Panc1 (cell line): ENCODE measurements at regions not wholly inside any gene's neighbourhood (a gene's known extent, or its start where the extent isn't known, plus 50 kb on each side); places are given as distances from the start of the nearest gene placed in this dataset.

Source experiments
- SIN3A ChIP-seq: IDR thresholded peaks from 2 replicates; pipeline ENCODE4 v1.6.1; 2012; ENCODE audit warnings: low read depth, mild to moderate bottlenecking, low read length, moderate library complexity, borderline replicate concordance; ENCODE audit not compliant: insufficient read depth
- TCF7L2 ChIP-seq: IDR thresholded peaks from 2 replicates; pipeline ENCODE4 v1.6.1; 2011; ENCODE audit warnings: mild to moderate bottlenecking, low read depth, low read length, inconsistent platforms
- TF ChIP-seq, protein P1 (sequence below): fragments of 450-650 bp; IDR thresholded peaks from 2 replicates; pipeline ENCODE4 v1.5.1; 2017; ENCODE audit warnings: mild to moderate bottlenecking
- TF ChIP-seq, protein P2 (sequence below), 2 experiments: IDR thresholded peaks; 2 replicates each; pipeline ENCODE4 v1.6.1; 2011 to 2012; ENCODE audit warnings: low read depth in 2 of 2, control low read depth in 1 of 2, low read length in 1 of 2, mild to moderate bottlenecking in 1 of 2, moderate library complexity in 1 of 2; ENCODE audit not compliant: insufficient read depth in 1 of 2

DNA sequence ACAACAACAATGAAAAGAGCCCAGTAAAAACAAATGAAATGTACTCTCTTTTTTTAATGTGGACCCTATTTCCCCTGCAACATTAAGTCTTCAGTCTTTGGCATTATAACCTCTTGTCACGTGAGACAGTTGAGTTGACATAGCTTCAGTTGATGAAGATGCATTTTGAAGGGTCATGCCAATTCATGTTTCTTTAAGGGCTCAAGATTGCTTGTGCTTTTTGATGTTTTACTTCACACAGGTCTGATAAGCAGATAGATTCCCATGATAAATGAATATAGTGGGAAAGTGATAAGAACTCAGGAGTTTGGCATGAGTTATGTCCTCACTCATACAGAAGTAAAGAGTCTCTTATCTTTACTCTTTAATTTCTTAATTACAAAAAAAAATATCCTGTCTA is 229.4 kb downstream of the SNCAIP start:
- TF ChIP-seq, protein P1, sequence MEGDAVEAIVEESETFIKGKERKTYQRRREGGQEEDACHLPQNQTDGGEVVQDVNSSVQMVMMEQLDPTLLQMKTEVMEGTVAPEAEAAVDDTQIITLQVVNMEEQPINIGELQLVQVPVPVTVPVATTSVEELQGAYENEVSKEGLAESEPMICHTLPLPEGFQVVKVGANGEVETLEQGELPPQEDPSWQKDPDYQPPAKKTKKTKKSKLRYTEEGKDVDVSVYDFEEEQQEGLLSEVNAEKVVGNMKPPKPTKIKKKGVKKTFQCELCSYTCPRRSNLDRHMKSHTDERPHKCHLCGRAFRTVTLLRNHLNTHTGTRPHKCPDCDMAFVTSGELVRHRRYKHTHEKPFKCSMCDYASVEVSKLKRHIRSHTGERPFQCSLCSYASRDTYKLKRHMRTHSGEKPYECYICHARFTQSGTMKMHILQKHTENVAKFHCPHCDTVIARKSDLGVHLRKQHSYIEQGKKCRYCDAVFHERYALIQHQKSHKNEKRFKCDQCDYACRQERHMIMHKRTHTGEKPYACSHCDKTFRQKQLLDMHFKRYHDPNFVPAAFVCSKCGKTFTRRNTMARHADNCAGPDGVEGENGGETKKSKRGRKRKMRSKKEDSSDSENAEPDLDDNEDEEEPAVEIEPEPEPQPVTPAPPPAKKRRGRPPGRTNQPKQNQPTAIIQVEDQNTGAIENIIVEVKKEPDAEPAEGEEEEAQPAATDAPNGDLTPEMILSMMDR = no peak
- no peak for TF ChIP-seq TCF7L2
- no peak for TF ChIP-seq SIN3A
- TF ChIP-seq, protein P2, sequence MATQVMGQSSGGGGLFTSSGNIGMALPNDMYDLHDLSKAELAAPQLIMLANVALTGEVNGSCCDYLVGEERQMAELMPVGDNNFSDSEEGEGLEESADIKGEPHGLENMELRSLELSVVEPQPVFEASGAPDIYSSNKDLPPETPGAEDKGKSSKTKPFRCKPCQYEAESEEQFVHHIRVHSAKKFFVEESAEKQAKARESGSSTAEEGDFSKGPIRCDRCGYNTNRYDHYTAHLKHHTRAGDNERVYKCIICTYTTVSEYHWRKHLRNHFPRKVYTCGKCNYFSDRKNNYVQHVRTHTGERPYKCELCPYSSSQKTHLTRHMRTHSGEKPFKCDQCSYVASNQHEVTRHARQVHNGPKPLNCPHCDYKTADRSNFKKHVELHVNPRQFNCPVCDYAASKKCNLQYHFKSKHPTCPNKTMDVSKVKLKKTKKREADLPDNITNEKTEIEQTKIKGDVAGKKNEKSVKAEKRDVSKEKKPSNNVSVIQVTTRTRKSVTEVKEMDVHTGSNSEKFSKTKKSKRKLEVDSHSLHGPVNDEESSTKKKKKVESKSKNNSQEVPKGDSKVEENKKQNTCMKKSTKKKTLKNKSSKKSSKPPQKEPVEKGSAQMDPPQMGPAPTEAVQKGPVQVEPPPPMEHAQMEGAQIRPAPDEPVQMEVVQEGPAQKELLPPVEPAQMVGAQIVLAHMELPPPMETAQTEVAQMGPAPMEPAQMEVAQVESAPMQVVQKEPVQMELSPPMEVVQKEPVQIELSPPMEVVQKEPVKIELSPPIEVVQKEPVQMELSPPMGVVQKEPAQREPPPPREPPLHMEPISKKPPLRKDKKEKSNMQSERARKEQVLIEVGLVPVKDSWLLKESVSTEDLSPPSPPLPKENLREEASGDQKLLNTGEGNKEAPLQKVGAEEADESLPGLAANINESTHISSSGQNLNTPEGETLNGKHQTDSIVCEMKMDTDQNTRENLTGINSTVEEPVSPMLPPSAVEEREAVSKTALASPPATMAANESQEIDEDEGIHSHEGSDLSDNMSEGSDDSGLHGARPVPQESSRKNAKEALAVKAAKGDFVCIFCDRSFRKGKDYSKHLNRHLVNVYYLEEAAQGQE (IDR thresholded peaks at IDR 0.05; ENCODE audit: insufficient read depth in 1 of 2, low read depth in 2 of 2, low read length in 1 of 2) = no peak
